NCI-H128 (cell line): ENCODE measurements at regions not wholly inside any gene's neighbourhood (a gene's known extent, or its start where the extent isn't known, plus 50 kb on each side); places are given as distances from the start of the nearest gene placed in this dataset.

Experiments used
- DNase-seq: peaks from one replicate; lab custom pipeline; 2025; ENCODE audit not compliant: unreplicated experiment; lab: John Stamatoyannopoulos, UW

GRCh38 chr2:172153156-172153555 lies 50.5 kb upstream of the DLX2 start:
- no peak for DNase-seq

GRCh38 chr2:172153757-172154156 lies 51.1 kb upstream of the DLX2 start:
- DNase-seq: no peak

- no peak for DNase-seq
Observed at GRCh38 chr2:172155752-172156151, 53.1 kb upstream of the DLX2 start.

- no peak for DNase-seq
Observed at GRCh38 chr2:172160839-172161238, 58.1 kb upstream of the DLX2 start.

- DNase-seq: no peak
Observed at GRCh38 chr2:172162225-172162733, 59.6 kb upstream of the DLX2 start.

GRCh38 chr2:172162739-172163336 lies 60.1 kb upstream of the DLX2 start:
- no peak for DNase-seq

- DNase-seq: no peak
Observed at GRCh38 chr2:172168917-172169346, 66.2 kb upstream of the DLX2 start.

GRCh38 chr2:172169611-172170010 lies 66.9 kb upstream of the DLX2 start:
- DNase-seq: no peak

GRCh38 chr2:172172513-172173173 lies 69.9 kb upstream of the DLX2 start:
- DNase-seq: no peak

GRCh38 chr2:172173174-172173706 lies 70.5 kb upstream of the DLX2 start:
- no peak for DNase-seq

- no peak for DNase-seq
Observed at GRCh38 chr2:172177581-172177980, 74.9 kb upstream of the DLX2 start.

GRCh38 chr2:172177996-172178395 lies 75.3 kb upstream of the DLX2 start:
- DNase-seq: no peak

- DNase-seq: no peak
Observed at GRCh38 chr2:172179045-172179701, 76.5 kb upstream of the DLX2 start.

GRCh38 chr2:172181840-172182239 lies 79.1 kb upstream of the DLX2 start:
- no peak for DNase-seq

GRCh38 chr2:172182624-172183023 lies 79.9 kb upstream of the DLX2 start:
- no peak for DNase-seq

- no peak for DNase-seq
Observed at GRCh38 chr2:172193331-172194089, 90.8 kb upstream of the DLX2 start.

GRCh38 chr2:172195836-172196376 lies 93.2 kb upstream of the DLX2 start:
- no peak for DNase-seq

GRCh38 chr2:172196768-172197431 lies 94.2 kb upstream of the DLX2 start:
- no peak for DNase-seq

- no peak for DNase-seq
Observed at GRCh38 chr2:172198361-172198760, 95.7 kb upstream of the DLX2 start.

GRCh38 chr2:172198908-172199307 lies 96.2 kb upstream of the DLX2 start:
- DNase-seq: no peak
